ENCODE measurements at regions not wholly inside any gene's neighbourhood (a gene's known extent, or its start where the extent isn't known, plus 50 kb on each side); places are given as distances from the start of the nearest gene placed in this dataset.

DNA sequence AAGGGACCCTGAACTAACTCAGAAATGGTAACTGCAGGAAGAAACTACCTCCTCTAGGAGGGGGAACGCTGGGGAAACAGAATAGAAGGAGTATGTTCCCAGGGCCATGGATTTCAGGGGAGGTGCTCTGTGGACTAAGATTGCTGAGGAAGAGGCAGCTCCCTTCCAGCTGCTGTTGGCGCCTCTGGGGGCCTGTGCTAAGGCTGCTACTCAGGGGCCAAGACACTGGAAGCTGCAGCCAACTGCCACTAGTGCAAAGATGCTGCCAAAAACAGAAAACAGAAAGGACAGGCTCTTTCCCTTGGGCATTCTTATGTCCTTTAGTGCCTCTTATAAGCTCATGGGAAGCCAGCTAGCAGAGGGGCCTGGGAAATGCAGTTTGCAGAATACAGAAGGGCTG, 58.0 kb upstream of the SGIP1 start:
- TF ChIP-seq, protein P1, sequence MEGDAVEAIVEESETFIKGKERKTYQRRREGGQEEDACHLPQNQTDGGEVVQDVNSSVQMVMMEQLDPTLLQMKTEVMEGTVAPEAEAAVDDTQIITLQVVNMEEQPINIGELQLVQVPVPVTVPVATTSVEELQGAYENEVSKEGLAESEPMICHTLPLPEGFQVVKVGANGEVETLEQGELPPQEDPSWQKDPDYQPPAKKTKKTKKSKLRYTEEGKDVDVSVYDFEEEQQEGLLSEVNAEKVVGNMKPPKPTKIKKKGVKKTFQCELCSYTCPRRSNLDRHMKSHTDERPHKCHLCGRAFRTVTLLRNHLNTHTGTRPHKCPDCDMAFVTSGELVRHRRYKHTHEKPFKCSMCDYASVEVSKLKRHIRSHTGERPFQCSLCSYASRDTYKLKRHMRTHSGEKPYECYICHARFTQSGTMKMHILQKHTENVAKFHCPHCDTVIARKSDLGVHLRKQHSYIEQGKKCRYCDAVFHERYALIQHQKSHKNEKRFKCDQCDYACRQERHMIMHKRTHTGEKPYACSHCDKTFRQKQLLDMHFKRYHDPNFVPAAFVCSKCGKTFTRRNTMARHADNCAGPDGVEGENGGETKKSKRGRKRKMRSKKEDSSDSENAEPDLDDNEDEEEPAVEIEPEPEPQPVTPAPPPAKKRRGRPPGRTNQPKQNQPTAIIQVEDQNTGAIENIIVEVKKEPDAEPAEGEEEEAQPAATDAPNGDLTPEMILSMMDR (IDR thresholded peaks at IDR 0.05; ENCODE audit: insufficient read depth, low read depth, low read length), result no peak
- TF ChIP-seq EZH2 (IDR thresholded peaks at IDR 0.05; ENCODE audit: insufficient read depth, low read length), result no peak

Measured in astrocyte (in vitro differentiated cells and primary cell).